Glutamatergic neuron (in vitro differentiated cells): ENCODE measurements at regions not wholly inside any gene's neighbourhood (a gene's known extent, or its start where the extent isn't known, plus 50 kb on each side); places are given as distances from the start of the nearest gene placed in this dataset. TPM values are rescaled to one million over a fixed set of nuclear protein-coding genes. Genes with fewer than 3 reads are reported as not detected.

Source experiments
- DNase-seq: peaks from one replicate; pipeline ENCODE4 v3.0.0; 2022
- H3K27ac Mint-ChIP-seq: one replicate; pipeline ENCODE4 v1.8.0; 2020; ENCODE audit warnings: mild to moderate bottlenecking, mixed read lengths, inconsistent platforms; ENCODE audit not compliant: unreplicated experiment
- H3K27me3 Mint-ChIP-seq: one replicate; pipeline ENCODE4 v1.8.0; 2020; ENCODE audit warnings: mild to moderate bottlenecking, moderate library complexity, mixed read lengths, inconsistent platforms; ENCODE audit not compliant: unreplicated experiment
- H3K36me3 Mint-ChIP-seq: one replicate; pipeline ENCODE4 v1.8.0; 2020; ENCODE audit warnings: mild to moderate bottlenecking, mixed read lengths, inconsistent platforms; ENCODE audit not compliant: unreplicated experiment
- H3K4me1 Mint-ChIP-seq: one replicate; pipeline ENCODE4 v1.8.0; 2020; ENCODE audit warnings: mild to moderate bottlenecking, low read depth, mixed read lengths, inconsistent platforms; ENCODE audit not compliant: unreplicated experiment
- H3K4me3 Mint-ChIP-seq: one replicate; pipeline ENCODE4 v1.8.0; 2020; ENCODE audit warnings: mild to moderate bottlenecking, mixed read lengths, inconsistent platforms; ENCODE audit not compliant: unreplicated experiment
- H3K9me3 Mint-ChIP-seq: one replicate; pipeline ENCODE4 v1.8.0; 2020; ENCODE audit warnings: mild to moderate bottlenecking, moderate library complexity, mixed read lengths, inconsistent platforms; ENCODE audit not compliant: unreplicated experiment
- microRNA-seq: library from miRNA; unstranded; fragments of <30 nt; microRNA quantifications from one replicate; pipeline ENCODE4, GENCODE V29; 2020; ENCODE audit not compliant: unreplicated experiment
- TF ChIP-seq, protein P1 (sequence below): fragments of 200-600 bp; sonication (generic); IDR thresholded peaks from one replicate; pipeline ENCODE4 v1.5.0; 2021; ENCODE audit not compliant: partially characterized antibody, unreplicated experiment

- Mint-ChIP-seq H3K36me3 (no peaks in the 10 kb centered on the region), H3K9me3 (no peaks in the 10 kb centered on the region), H3K4me1 (peaks cover 7% of the 10 kb centered on the region), H3K27ac (no peak overlapping the region), H3K4me3 (no peak overlapping the region), H3K27me3 (no peaks in the 10 kb centered on the region)
- TF ChIP-seq, protein P1, sequence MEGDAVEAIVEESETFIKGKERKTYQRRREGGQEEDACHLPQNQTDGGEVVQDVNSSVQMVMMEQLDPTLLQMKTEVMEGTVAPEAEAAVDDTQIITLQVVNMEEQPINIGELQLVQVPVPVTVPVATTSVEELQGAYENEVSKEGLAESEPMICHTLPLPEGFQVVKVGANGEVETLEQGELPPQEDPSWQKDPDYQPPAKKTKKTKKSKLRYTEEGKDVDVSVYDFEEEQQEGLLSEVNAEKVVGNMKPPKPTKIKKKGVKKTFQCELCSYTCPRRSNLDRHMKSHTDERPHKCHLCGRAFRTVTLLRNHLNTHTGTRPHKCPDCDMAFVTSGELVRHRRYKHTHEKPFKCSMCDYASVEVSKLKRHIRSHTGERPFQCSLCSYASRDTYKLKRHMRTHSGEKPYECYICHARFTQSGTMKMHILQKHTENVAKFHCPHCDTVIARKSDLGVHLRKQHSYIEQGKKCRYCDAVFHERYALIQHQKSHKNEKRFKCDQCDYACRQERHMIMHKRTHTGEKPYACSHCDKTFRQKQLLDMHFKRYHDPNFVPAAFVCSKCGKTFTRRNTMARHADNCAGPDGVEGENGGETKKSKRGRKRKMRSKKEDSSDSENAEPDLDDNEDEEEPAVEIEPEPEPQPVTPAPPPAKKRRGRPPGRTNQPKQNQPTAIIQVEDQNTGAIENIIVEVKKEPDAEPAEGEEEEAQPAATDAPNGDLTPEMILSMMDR, result no peak
- DNase-seq, result no peak
Measured at GRCh38 chrX:39998636-39999406, 98.9 kb downstream of the BCOR start.

Small RNA genes in the stretch of these regions (microRNA-seq; reads per million reads assigned to microRNA genes)
- gene MIR1587, result not detected
- gene MIR3937, result 10.5 reads per million, percentile 50 among the genes with 10 or more reads in this experiment
